Glomerular endothelial cell (primary cell): ENCODE measurements at regions not wholly inside any gene's neighbourhood (a gene's known extent, or its start where the extent isn't known, plus 50 kb on each side); places are given as distances from the start of the nearest gene placed in this dataset.

Source experiments
- DNase-seq: peaks from one replicate; pipeline ENCODE4 v3.0.0-alpha.2; 2011; ENCODE audit warnings: low read depth, low spot score; ENCODE audit errors: extremely low read depth

GRCh38 chr12:43057566-43057965, 468.0 kb upstream of the PRICKLE1 start:
- DNase-seq = no peak

- no peak for DNase-seq
Measured at GRCh38 chr12:43054085-43054484, 464.5 kb upstream of the PRICKLE1 start.

DNA sequence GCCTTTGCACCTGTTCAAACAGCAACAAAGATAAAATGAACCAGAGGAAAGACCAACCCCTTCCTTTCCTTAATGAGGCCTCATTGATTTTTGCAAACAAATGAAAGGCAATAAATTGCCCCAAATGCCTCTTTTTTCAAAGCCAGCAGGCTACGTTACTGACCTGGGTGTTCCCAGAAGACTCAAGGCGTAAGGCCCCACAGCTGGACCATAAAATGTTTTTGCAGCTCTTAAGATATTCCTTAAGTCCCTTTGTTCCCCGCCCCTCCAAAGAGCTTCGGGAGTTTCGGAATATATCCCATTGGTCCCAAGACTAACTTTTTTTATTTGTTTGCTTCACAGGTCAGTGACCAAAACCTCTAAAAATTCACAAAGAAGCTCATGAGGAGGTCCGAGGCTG, 462.9 kb upstream of the PRICKLE1 start:
- no peak for DNase-seq

GRCh38 chr12:43044241-43044640, 454.7 kb upstream of the PRICKLE1 start:
- no peak for DNase-seq

GRCh38 chr12:43038991-43039390, 449.4 kb upstream of the PRICKLE1 start:
- DNase-seq = no peak

DNA sequence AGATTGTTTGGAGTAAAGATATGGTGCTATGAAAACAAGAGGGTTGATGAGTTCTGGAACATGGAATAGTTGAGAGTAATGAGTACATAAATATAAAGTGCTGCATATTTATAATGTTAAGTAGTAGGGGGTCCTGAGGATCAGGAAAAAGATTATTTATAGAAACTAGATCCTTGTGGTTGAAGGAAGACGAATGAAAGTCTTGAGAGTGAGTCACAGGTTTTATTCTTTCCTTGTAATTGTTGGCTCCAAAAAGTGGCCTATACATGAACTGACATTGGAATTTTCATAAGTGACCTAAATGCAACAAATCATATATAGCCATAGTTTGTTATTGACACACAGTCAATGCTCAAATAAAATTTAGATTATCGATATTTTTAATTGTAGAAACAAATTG, 440.4 kb upstream of the PRICKLE1 start:
- DNase-seq = no peak

- DNase-seq = no peak
Measured at GRCh38 chr12:43028826-43029225, 439.3 kb upstream of the PRICKLE1 start.

GRCh38 chr12:43022838-43023237, 433.3 kb upstream of the PRICKLE1 start:
- no peak for DNase-seq

DNA sequence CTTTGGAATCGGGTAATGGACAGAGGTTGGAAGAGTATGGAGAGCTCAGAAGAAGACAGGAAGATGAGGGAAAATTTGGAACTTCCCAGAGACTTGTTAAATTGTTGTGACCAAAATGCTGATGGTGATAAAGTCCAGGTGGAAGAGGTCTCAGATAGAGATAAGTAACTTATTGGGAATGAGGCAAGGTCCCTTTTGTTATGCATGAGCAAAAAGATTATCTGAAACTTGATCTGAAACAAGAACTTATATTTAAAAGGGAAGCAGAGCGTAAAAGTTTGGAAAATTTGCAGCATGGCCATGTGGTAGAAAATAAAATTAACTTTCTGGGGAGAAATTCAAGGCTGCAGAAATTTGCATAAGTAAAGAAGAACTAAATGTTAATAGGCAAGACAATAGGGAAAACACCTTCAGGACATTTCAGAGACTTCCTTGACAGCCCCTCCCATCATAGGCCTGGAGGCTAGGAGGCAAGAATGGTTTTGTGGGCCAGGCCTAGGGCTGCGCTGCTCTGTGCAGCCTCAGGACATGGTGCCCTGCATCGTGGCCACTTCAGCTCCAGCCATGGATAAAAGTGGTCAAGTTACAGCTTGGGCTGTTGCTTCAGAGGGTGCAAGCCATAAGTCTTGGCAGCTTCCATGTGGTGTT, 425.7 kb upstream of the PRICKLE1 start:
- no peak for DNase-seq

- no peak for DNase-seq
Measured at GRCh38 chr12:43011383-43011926, 421.9 kb upstream of the PRICKLE1 start.

GRCh38 chr12:43009846-43010240, 420.3 kb upstream of the PRICKLE1 start:
- no peak for DNase-seq

GRCh38 chr12:43008953-43009845, 419.7 kb upstream of the PRICKLE1 start:
- DNase-seq = no peak

GRCh38 chr12:43004908-43005307, 415.4 kb upstream of the PRICKLE1 start:
- no peak for DNase-seq

DNA sequence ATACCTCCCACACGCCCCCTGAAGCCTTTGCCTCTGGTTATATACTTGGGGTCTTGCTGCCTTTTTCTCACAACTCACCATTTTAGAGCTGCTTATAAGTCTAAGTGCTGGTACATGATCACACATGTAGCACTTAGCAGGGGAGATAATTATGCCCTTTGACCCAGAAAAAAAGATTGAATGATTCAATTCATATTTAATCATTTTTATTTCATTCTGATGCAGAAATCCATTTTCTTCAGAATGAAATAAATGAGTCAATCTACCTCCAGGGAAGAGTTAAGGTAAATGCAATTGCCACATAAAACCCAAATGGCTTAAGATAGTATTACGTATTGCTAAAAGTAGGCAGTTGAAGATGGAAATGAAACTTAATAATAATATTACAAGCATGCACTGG, 414.6 kb upstream of the PRICKLE1 start:
- DNase-seq = no peak

DNA sequence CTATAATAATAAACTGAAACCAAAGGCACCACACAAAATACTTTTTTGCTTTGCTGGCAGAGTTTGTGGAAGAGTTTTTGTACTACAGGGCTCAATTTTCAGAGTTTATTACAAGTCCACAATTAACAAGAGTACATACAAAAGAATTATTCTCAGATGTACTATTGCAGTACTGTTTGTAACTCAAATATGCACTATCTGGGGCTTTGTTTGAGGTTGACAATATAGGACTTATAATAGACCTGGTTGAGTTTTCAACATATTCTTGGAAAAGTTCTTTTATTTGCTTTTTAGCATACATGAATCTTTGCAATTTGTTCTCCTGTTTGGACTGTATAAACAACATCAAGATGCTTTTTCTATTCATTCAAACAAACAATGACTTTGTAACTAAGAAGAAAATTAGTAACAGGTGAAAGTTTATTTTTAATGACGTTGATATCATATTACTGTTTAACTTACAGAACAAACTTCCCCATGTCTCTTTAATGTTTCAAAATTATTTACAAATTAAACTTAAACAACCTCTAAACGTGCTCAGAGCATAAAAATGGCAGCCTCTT, 407.4 kb upstream of the PRICKLE1 start:
- no peak for DNase-seq

GRCh38 chr12:42992826-42993225, 403.3 kb upstream of the PRICKLE1 start:
- DNase-seq = no peak

DNA sequence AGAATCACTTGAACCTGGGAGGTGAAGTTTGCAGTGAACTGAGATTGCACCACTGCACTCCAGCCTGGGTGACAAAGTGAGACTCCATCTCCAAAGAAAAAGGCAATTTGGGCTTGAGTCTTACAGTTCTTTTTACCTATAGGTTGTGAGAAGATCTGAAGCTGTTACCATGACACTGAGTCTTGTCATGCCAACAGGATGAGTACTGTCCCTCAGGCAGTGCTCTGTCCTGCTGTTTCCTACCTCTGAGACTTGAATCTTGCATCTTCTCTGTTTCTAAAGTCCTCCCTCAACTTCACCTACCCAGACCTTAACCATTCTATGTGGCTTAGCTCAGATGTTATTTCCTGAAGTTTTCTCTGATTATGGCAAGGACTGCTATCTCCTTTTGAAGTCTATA, 400.8 kb upstream of the PRICKLE1 start:
- DNase-seq = no peak

GRCh38 chr12:42987216-42987650, 397.7 kb upstream of the PRICKLE1 start:
- DNase-seq = no peak

DNA sequence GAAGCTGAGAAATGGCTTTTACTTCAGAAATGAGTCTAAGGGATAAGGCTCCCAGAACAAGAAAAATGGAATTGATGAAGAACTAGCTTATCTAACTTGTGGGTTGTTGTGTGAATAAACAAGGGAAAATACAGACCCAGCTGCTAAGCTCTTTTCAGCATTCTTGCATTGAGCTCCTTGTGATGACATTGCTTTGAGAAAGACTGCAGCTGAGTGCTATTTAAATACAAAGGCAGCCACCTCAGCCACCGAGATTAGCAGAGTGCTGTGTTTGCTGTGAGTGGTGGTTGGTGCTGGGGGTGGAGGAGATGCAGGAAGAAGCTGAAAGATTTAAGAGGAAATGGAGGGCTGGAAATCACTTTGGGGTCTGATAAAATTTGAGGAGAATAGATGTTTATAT, 396.0 kb upstream of the PRICKLE1 start:
- DNase-seq = no peak

- DNase-seq = no peak
Measured at GRCh38 chr12:42982828-42983227, 393.3 kb upstream of the PRICKLE1 start.

GRCh38 chr12:42981379-42981778, 391.8 kb upstream of the PRICKLE1 start:
- no peak for DNase-seq

GRCh38 chr12:42980441-42980840, 390.9 kb upstream of the PRICKLE1 start:
- DNase-seq = no peak
